HepG2 (cell line): ENCODE measurements at regions not wholly inside any gene's neighbourhood (a gene's known extent, or its start where the extent isn't known, plus 50 kb on each side); places are given as distances from the start of the nearest gene placed in this dataset.

Source experiments
- ATAC-seq: fragments of 200-7000 bp; cut with Tn5 transposase; 3 replicates; pipeline ENCODE4 v1.9.1; 2020; ENCODE audit warnings: mild to moderate bottlenecking, moderate library complexity
- BruUV-seq: library from RNA; stranded (reverse); fragments of 400-500 nt; replicated peaks from 2 replicates; lab custom pipeline; 2021; lab: Mats Ljungman, UMichigan
- CTCF ChIA-PET: fragments of 300-600 bp; formaldehyde crosslinking; extraction: SDS; loops from one replicate; lab custom pipeline; 2021; ENCODE audit warnings: low total read pairs, inconsistent platforms, low intra/inter-chr PET ratio; lab: Yijun Ruan, JAX
- POLR2A ChIA-PET: fragments of 350-600 bp; sonication (Branson Sonifier 250); formaldehyde crosslinking; loops from one replicate; lab custom pipeline; 2020; ENCODE audit warnings: antibody characterized with exemption, inconsistent platforms; lab: Yijun Ruan, JAX
- DNase-seq: peaks from one replicate; pipeline ENCODE4 v3.0.0-alpha.2; 2015; ENCODE audit warnings: low spot score
- FAIRE-seq: peaks from 3 replicates; lab custom pipeline; 2011; peaks lifted over from hg19 to GRCh38; lab: Jason Lieb, UNC
- H2AFZ ChIP-seq: one replicate; pipeline ENCODE4 v1.6.1; 2011; ENCODE audit warnings: low read length, inconsistent platforms
- H3K27ac ChIP-seq: fragments of 300-600 bp; 3 replicates; pipeline ENCODE4 v1.8.0; 2011; ENCODE audit warnings: mixed run types, mild to moderate bottlenecking, mixed read lengths, low read length, inconsistent platforms; ENCODE audit not compliant: insufficient read depth; ENCODE audit errors: extremely low read length
- H3K27me3 ChIP-seq, 2 experiments: fragments of 200-600 bp in 1 of 2; 2 replicates in 1 of 2; 3 replicates in 1 of 2; pipeline versions ENCODE4 v1.6.0 to v1.8.0; 2011; ENCODE audit warnings: low read length in 2 of 2, mild to moderate bottlenecking in 2 of 2, moderate library complexity in 2 of 2, inconsistent platforms in 1 of 2; ENCODE audit not compliant: insufficient read depth in 2 of 2, control insufficient read depth in 1 of 2
- H3K36me3 ChIP-seq, 2 experiments: fragments of 200-600 bp in 1 of 2; replicated peaks in 1 of 2; 2 replicates in 1 of 2; 3 replicates in 1 of 2; pipeline versions ENCODE4 v1.5.1 to v1.8.0; 2011; ENCODE audit warnings: low read length in 2 of 2, inconsistent platforms in 1 of 2; ENCODE audit not compliant: insufficient read depth in 2 of 2, control insufficient read depth in 1 of 2
- H3K4me1 ChIP-seq: 2 replicates; pipeline ENCODE4 v1.5.1; 2012; ENCODE audit warnings: low read length, inconsistent platforms; ENCODE audit not compliant: insufficient read depth
- H3K4me2 ChIP-seq: 2 replicates; pipeline ENCODE4 v1.6.0; 2011; ENCODE audit warnings: low read depth, low read length, inconsistent platforms
- H3K4me3 ChIP-seq, 3 experiments: fragments of 200-600 bp in 1 of 3; sonication (generic), shearing (Covaris generic) in 1 of 3; replicated peaks in 1 of 3; 2 replicates each; pipeline ENCODE4 v1.5.1; 2011 to 2016; ENCODE audit warnings: low read length in 3 of 3, inconsistent platforms in 2 of 3, low read depth in 2 of 3, mild to moderate bottlenecking in 2 of 3, control low read depth in 1 of 3, mixed read lengths in 1 of 3; ENCODE audit not compliant: insufficient read depth in 1 of 3
- H3K79me2 ChIP-seq: one replicate; pipeline ENCODE4 v1.6.1; 2011; ENCODE audit warnings: low read length, inconsistent platforms; ENCODE audit not compliant: insufficient read depth
- H3K9ac ChIP-seq: 2 replicates; pipeline ENCODE4 v1.6.0; 2011; ENCODE audit warnings: mild to moderate bottlenecking, low read depth, low read length, inconsistent platforms; ENCODE audit not compliant: insufficient read depth
- H3K9me3 ChIP-seq: 2 replicates; pipeline ENCODE4 v1.5.1; 2012; ENCODE audit warnings: mild to moderate bottlenecking, low read length
- H4K20me1 ChIP-seq: 2 replicates; pipeline ENCODE4 v1.6.0; 2011; ENCODE audit warnings: inconsistent platforms, mild to moderate bottlenecking, low read length, moderate library complexity; ENCODE audit not compliant: insufficient read depth
- HMGA1 ChIP-seq: sonication (generic); formaldehyde crosslinking; conservative IDR thresholded peaks from 2 replicates; pipeline ENCODE4 v1.4.0; 2020; ENCODE audit warnings: missing genetic modification reagents
- HNF1B ChIP-seq: sonication (generic); formaldehyde crosslinking; IDR thresholded peaks from 2 replicates; pipeline ENCODE4 v1.5.1; 2020; ENCODE audit warnings: mild to moderate bottlenecking, moderate library complexity, missing genetic modification reagents
- MIXL1 ChIP-seq: IDR thresholded peaks from 2 replicates; pipeline ENCODE4 v1.6.1; 2016
- PAF1 ChIP-seq: IDR thresholded peaks from 2 replicates; pipeline ENCODE4 v1.6.1; 2016; ENCODE audit warnings: missing genetic modification reagents, missing compliant biosample characterization
- RFX1 ChIP-seq: fragments of 450-650 bp; IDR thresholded peaks from 2 replicates; pipeline ENCODE4 v1.6.1; 2017
- TBL1XR1 ChIP-seq: fragments of 150-350 bp; IDR thresholded peaks from 2 replicates; pipeline ENCODE4 v1.6.1; 2014; ENCODE audit warnings: borderline replicate concordance, low read length; ENCODE audit not compliant: partially characterized antibody
- TFE3 ChIP-seq: IDR thresholded peaks from 2 replicates; pipeline ENCODE4 v1.6.1; 2016
- ZNF460 ChIP-seq: sonication (generic); formaldehyde crosslinking; IDR thresholded peaks from 2 replicates; pipeline ENCODE4 v1.5.1; 2020; ENCODE audit warnings: missing genetic modification reagents, mild to moderate bottlenecking, borderline replicate concordance
- ZNF564 ChIP-seq: sonication (generic); formaldehyde crosslinking; IDR thresholded peaks from 2 replicates; pipeline ENCODE4 v1.8.1; 2023; ENCODE audit warnings: mild to moderate bottlenecking, missing genetic modification reagents
- ZNF567 ChIP-seq: sonication (generic); formaldehyde crosslinking; IDR thresholded peaks from 2 replicates; pipeline ENCODE4 v1.8.1; 2023; ENCODE audit warnings: mild to moderate bottlenecking, missing genetic modification reagents, borderline replicate concordance
- in situ Hi-C: cut with HindIII; loops from 2 replicates; pipeline ENCODE4 v1.10.0; 2017; ENCODE audit warnings: low pct_unique_long_range_greater_than_20kb; ENCODE audit not compliant: extremely low pct_ligation_motif_present
- intact Hi-C: fragments of 100-400 bp; cut with micrococcal nuclease; formaldehyde crosslinking; loops from one replicate; pipeline ENCODE4 v1.10.0; 2022; ENCODE audit not compliant: unreplicated experiment
- TF ChIP-seq, protein P1 (sequence below): sonication (generic); formaldehyde crosslinking; IDR thresholded peaks from 2 replicates; pipeline ENCODE4 v1.8.1; 2022; ENCODE audit warnings: mild to moderate bottlenecking, missing genetic modification reagents
- TF ChIP-seq, protein P2 (sequence below): sonication (generic); formaldehyde crosslinking; IDR thresholded peaks from 2 replicates; pipeline ENCODE4 v1.4.0; 2020; ENCODE audit warnings: mild to moderate bottlenecking, missing genetic modification reagents
- TF ChIP-seq, protein P3 (sequence below): sonication (generic); formaldehyde crosslinking; IDR thresholded peaks from 2 replicates; pipeline ENCODE4 v1.5.1; 2020; ENCODE audit warnings: mild to moderate bottlenecking, missing genetic modification reagents, borderline replicate concordance

DNA sequence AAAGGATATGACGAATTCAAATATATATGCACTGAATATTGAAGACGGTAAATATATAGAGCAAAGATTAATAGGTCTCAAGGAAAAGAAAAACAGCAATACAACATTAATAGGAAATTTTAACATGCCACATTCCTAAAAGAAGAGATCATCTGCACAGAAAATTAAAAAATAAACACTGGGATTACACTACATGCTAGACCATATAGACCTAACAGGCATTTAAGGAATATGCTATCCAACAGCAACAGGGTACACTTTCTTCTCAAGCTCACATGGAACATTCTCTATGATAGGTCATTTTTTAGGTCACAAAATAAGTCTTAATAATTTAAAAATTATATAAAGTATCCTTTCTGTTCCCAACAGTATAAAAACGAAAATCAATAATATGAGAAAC lies 1038.3 kb downstream of the KCNT2 start (continued):
- TF ChIP-seq, protein P1, sequence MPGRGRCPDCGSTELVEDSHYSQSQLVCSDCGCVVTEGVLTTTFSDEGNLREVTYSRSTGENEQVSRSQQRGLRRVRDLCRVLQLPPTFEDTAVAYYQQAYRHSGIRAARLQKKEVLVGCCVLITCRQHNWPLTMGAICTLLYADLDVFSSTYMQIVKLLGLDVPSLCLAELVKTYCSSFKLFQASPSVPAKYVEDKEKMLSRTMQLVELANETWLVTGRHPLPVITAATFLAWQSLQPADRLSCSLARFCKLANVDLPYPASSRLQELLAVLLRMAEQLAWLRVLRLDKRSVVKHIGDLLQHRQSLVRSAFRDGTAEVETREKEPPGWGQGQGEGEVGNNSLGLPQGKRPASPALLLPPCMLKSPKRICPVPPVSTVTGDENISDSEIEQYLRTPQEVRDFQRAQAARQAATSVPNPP (CRISPR knock-in tag) = no peak
- TF ChIP-seq MIXL1 (CRISPR knock-in tag) = no peak
- TF ChIP-seq, protein P2, sequence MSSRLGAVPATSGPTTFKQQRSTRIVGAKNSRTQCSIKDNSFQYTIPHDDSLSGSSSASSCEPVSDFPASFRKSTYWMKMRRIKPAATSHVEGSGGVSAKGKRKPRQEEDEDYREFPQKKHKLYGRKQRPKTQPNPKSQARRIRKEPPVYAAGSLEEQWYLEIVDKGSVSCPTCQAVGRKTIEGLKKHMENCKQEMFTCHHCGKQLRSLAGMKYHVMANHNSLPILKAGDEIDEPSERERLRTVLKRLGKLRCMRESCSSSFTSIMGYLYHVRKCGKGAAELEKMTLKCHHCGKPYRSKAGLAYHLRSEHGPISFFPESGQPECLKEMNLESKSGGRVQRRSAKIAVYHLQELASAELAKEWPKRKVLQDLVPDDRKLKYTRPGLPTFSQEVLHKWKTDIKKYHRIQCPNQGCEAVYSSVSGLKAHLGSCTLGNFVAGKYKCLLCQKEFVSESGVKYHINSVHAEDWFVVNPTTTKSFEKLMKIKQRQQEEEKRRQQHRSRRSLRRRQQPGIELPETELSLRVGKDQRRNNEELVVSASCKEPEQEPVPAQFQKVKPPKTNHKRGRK = no peak
- no peak for TF ChIP-seq HMGA1

DNA sequence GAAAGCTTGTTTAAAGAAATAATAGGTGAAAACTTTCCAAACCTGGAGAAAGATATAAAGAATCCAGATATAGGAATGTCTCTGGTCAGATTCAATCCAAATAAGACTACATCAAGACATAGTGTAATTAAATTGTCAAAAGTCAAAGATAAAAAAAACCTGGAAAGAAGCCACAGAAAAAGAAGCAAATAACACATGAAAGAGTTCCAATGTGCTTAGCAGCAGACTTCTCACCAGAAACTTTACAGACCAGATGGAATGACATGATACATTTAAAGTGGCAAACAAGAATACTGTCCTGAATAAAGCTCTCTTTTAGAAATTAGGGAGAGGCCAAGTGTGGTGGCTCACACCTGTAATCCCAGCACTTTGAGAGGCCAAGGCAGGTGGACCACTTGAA lies 1039.9 kb downstream of the KCNT2 start:
- ChIA-PET POLR2A (no interaction called here), CTCF (no interaction called here)
- no peak overlapping the region for H3K27ac ChIP-seq
- DNase-seq = no peak
- no TSS peak for BruUV-seq
- intact Hi-C loops = no loop called here
- no peaks in the 10 kb centered on the region for H3K36me3 ChIP-seq
- no peak for FAIRE-seq
- no peak overlapping the region for H3K9ac ChIP-seq
- no peak overlapping the region for H3K4me2 ChIP-seq
- no peak overlapping the region for H2AFZ ChIP-seq
- no peak for ATAC-seq
- no peaks in the 10 kb centered on the region for H3K4me1 ChIP-seq
- in situ Hi-C loops = no loop called here
- H4K20me1 ChIP-seq = no peaks in the 10 kb centered on the region
- no peaks in the 10 kb centered on the region for H3K9me3 ChIP-seq
- H3K27me3 ChIP-seq = no peaks in the 10 kb centered on the region
- H3K79me2 ChIP-seq = no peaks in the 10 kb centered on the region
- no peak overlapping the region for H3K4me3 ChIP-seq
- TF ChIP-seq TFE3 = no peak
- no peak for TF ChIP-seq ZNF460 (CRISPR knock-in tag)
- TF ChIP-seq TBL1XR1 = no peak
- TF ChIP-seq, protein P3, sequence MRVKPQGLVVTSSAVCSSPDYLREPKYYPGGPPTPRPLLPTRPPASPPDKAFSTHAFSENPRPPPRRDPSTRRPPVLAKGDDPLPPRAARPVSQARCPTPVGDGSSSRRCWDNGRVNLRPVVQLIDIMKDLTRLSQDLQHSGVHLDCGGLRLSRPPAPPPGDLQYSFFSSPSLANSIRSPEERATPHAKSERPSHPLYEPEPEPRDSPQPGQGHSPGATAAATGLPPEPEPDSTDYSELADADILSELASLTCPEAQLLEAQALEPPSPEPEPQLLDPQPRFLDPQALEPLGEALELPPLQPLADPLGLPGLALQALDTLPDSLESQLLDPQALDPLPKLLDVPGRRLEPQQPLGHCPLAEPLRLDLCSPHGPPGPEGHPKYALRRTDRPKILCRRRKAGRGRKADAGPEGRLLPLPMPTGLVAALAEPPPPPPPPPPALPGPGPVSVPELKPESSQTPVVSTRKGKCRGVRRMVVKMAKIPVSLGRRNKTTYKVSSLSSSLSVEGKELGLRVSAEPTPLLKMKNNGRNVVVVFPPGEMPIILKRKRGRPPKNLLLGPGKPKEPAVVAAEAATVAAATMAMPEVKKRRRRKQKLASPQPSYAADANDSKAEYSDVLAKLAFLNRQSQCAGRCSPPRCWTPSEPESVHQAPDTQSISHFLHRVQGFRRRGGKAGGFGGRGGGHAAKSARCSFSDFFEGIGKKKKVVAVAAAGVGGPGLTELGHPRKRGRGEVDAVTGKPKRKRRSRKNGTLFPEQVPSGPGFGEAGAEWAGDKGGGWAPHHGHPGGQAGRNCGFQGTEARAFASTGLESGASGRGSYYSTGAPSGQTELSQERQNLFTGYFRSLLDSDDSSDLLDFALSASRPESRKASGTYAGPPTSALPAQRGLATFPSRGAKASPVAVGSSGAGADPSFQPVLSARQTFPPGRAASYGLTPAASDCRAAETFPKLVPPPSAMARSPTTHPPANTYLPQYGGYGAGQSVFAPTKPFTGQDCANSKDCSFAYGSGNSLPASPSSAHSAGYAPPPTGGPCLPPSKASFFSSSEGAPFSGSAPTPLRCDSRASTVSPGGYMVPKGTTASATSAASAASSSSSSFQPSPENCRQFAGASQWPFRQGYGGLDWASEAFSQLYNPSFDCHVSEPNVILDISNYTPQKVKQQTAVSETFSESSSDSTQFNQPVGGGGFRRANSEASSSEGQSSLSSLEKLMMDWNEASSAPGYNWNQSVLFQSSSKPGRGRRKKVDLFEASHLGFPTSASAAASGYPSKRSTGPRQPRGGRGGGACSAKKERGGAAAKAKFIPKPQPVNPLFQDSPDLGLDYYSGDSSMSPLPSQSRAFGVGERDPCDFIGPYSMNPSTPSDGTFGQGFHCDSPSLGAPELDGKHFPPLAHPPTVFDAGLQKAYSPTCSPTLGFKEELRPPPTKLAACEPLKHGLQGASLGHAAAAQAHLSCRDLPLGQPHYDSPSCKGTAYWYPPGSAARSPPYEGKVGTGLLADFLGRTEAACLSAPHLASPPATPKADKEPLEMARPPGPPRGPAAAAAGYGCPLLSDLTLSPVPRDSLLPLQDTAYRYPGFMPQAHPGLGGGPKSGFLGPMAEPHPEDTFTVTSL (CRISPR knock-in tag) = no peak
- no peak for TF ChIP-seq ZNF567 (CRISPR knock-in tag)
- no peak for TF ChIP-seq HNF1B (CRISPR knock-in tag)
- TF ChIP-seq RFX1 = no peak
- no peak for TF ChIP-seq ZNF564 (CRISPR knock-in tag)
- no peak for TF ChIP-seq PAF1 (CRISPR knock-in tag)
